ENCODE measurements at regions not wholly inside any gene's neighbourhood (a gene's known extent, or its start where the extent isn't known, plus 50 kb on each side); places are given as distances from the start of the nearest gene placed in this dataset.

- no peak for TF ChIP-seq CTCF (IDR thresholded peaks at IDR 0.05)
- TF ChIP-seq POLR2A (IDR thresholded peaks at IDR 0.05), result no peak
These were observed 511.1 kb downstream of the DIRAS2 start for GRCh38 chr9:90131568-90131967.
